A549 (cell line): ENCODE measurements at regions not wholly inside any gene's neighbourhood (a gene's known extent, or its start where the extent isn't known, plus 50 kb on each side); places are given as distances from the start of the nearest gene placed in this dataset.

Source experiments
- HOXA7 ChIP-seq: fragments of 250-450 bp; sonication (Bioruptor Pico); IDR thresholded peaks from 2 replicates; pipeline ENCODE4 v1.5.0; 2020; ENCODE audit warnings: mild to moderate bottlenecking, moderate library complexity
- JUNB ChIP-seq: fragments of >200 bp; sonication (Bioruptor Twin); formaldehyde crosslinking; IDR thresholded peaks from 2 replicates; pipeline ENCODE4 v1.6.1; 2016
- RAD21 ChIP-seq, 2 experiments: fragments of >200 bp in 1 of 2; sonication (Bioruptor Twin) in 1 of 2; formaldehyde crosslinking in 1 of 2; IDR thresholded peaks in 1 of 2; conservative IDR thresholded peaks in 1 of 2; 2 replicates in 1 of 2; 3 replicates in 1 of 2; pipeline ENCODE4 v1.6.1; 2012 to 2018; ENCODE audit warnings: inconsistent platforms in 1 of 2
- TF ChIP-seq, protein P1 (sequence below): fragments of 450-650 bp; IDR thresholded peaks from 2 replicates; pipeline ENCODE4 v1.6.1; 2014; ENCODE audit warnings: antibody characterized with exemption

DNA sequence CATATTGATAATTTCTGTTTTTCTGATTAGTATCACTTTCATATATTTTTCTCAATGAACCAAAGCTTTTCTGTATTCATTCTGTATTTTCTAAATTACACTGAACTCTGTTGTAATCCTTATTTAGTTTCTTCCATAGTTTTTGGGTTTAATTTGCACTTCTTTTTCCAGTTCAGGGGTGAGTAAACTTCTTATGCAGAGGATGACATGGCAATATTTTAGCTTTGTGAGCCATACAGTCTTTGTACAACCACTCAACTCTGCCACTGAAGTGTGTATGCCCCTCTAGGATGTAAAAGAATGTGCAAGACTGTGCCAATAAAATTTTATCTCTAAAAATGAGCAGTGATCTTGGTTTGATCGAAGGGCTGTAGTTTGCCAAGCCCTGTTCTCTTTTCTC is 239.0 kb upstream of the CITED2 start:
- TF ChIP-seq, protein P1, sequence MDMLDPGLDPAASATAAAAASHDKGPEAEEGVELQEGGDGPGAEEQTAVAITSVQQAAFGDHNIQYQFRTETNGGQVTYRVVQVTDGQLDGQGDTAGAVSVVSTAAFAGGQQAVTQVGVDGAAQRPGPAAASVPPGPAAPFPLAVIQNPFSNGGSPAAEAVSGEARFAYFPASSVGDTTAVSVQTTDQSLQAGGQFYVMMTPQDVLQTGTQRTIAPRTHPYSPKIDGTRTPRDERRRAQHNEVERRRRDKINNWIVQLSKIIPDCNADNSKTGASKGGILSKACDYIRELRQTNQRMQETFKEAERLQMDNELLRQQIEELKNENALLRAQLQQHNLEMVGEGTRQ, result no peak
- TF ChIP-seq RAD21 (conservative IDR thresholded peaks at IDR 0.05 in 1 of 2, IDR thresholded peaks at IDR 0.05 in 1 of 2) (no peak), HOXA7 (CRISPR knock-in tag) (no peak), JUNB (no peak)
